NCI-H146 (cell line): ENCODE measurements at regions not wholly inside any gene's neighbourhood (a gene's known extent, or its start where the extent isn't known, plus 50 kb on each side); places are given as distances from the start of the nearest gene placed in this dataset.

Experiments used
- DNase-seq: peaks from one replicate; lab custom pipeline; 2025; lab: John Stamatoyannopoulos, UW

DNA sequence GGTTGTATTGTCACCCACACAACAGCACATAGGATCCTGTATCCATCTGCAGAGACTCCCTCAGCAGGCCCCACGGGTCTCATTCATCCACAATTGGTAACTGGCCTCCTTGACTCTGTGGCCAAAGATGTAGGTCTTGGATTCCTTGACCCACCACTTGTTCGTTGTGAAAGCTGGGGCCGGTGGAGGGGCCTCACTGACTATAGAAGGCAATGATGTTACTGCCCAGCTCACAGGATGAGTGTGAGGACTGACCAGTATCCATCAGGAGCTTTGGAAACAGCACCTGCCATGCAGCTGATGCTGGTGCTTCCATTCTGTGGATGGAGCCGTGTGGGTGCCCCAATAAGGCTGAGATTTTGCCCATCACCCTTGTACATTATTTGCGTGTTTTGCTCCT, 615.7 kb downstream of the BRD1 start:
- DNase-seq = no peak

DNA sequence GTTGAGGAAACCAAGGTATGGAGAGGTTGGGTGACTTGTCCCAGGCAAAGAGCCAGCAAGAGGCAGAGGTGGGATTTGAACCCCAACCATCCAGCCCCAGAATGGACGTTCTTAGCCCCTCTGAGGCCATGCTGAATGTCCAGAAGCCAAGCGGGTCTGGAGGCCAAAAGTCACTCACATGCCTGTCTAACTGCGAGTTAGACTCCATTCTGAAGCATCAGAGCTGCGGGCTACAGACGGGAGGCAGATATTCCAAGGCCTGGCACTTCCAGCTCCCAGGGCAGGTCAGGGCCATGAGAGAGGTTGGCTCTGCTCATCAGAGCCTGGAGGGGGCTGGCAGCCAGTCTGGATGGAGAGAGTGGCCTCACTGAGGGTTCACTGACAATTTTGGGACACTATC, 616.5 kb downstream of the BRD1 start:
- no peak for DNase-seq

DNA sequence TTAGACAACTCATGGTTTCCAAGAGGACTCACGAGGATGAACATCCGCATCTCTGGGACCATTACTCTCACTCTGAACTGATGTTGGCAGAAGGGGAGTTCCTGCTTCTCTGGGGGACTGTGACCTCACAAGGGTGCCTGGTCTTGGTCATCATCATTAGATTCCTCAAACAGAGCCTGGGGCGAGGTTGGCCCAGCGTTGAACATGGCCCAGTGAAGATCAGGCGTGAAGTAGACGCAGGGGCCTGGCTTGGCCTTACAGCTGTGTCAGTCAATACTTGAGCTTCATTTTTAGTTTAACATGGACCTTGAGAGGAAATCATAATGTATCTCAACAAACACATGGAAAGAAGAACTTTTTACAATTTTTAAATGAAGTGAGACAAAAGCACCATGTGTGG, 617.1 kb downstream of the BRD1 start:
- DNase-seq = no peak

DNA sequence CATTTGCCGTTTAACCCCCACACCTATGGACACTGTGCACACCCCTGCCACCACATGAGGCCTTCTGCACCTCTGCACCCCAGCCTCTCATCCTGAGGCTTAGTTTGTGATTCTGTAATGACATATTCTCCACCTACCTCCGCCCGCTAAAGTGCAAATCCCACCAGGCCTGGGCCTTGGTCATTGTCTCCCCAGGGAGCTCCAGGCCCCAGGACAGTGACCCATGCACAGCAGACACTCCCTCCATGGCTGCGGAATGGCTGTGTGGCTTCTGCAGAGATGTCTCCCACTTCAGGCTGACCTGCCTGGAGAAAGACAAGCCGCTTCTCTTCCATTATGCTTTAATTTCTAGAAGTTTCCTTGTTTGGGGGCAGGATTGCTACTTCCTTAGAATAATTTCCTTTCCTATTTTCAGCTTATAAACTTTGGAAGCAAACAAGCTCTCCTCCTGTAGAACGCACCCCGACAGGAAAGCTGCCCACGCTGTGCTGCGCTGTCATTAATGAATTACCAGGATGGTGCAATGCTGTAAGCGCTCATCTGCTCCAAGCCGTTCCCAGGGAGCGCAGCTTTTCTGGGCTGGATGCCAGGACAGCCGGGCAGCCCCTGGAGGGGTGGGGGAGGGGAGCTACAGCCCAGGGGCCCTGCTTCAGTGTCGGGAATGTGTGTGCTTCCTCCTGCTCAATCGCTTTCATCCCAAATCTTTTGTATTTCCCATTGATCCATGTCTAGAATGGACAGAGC, 618.0 kb downstream of the BRD1 start:
- peak; percentile 78 for DNase-seq

- no peak for DNase-seq
Measured at GRCh38 chr22:49208768-49209252, 618.9 kb downstream of the BRD1 start.

DNA sequence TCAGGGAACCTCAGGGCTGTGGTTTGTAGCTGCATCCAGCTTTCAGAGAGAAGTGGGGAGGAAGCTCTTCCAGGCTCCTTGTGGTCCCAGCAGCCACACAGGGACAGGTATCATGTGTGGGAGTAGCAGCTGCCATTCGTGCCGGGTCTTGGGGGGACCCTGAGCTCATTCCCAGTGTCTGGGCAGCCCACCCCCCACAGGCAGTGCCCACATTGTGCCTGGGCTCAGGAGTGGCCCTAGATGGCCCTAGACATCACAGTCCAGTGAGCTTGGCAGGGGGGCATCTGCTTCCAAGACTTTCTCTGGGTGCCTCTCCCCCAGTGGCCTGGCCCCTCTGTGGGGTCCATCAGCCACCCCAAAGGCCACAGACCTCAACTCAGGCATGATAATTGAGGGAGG, 619.7 kb downstream of the BRD1 start:
- DNase-seq = no peak

DNA sequence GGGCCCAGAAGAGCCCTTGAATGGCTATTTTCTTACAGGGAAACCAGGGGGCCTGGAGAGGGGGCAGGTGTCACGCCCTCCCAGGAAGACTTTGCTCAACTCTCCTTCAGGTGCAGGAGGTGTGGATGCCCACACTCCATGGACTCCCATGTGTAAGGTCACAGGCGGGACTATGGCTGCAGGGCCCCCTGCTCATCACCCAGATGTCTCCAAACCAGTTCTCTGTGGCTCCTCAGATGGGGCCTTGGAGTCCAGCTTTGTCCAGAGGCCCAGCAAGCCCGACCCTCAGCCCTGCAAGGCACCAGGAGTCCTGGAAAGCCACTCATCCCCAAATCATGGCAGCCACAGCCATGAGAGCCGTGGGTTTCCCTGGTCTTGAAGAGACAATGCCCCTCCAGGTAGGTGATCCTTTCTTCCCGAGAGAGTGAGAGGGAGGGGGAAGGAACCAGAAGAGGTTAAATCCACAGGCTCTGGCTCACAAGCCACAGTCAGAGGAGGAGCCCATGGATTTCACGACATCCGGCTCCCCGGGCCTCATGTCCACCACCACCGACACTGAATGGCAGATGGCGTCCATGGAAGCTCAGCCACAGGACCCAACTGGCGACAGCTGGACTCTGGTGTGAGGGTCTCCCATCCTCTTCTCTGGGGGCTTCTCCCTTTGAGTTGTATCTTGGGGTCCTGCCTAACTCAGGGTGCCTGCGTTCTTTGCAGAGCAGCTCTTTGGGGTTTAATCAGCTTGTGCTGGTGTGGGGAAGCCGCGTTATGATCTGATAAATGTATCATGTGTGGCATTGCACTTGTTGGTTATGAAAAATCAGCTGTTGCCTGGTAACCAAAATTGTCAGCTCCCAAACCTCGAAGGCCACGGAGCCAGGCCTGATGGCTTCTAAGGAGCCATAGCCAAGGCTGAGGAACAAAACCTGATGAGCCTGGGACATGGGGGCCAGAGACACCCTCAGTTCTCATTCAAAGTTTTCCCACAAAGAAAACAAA, 620.4 kb downstream of the BRD1 start:
- no peak for DNase-seq

- no peak for DNase-seq
Measured at GRCh38 chr22:49206281-49206680, 621.4 kb downstream of the BRD1 start.

DNA sequence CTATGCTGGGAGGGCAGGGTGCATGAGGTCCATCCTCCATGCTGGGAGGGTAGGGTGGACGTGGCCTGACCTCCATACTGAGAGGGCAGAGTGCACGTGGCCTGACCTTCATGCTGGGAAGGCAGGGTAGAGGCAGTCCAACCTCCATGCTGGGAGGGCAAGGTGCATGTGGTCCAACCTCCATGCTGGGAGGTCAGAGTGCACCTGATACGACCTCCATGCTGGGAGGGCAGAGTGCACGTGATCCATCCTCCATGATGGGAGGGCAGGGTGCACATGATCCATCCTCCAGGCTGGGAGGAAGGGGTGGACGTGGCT, 622.2 kb downstream of the BRD1 start:
- no peak for DNase-seq

DNA sequence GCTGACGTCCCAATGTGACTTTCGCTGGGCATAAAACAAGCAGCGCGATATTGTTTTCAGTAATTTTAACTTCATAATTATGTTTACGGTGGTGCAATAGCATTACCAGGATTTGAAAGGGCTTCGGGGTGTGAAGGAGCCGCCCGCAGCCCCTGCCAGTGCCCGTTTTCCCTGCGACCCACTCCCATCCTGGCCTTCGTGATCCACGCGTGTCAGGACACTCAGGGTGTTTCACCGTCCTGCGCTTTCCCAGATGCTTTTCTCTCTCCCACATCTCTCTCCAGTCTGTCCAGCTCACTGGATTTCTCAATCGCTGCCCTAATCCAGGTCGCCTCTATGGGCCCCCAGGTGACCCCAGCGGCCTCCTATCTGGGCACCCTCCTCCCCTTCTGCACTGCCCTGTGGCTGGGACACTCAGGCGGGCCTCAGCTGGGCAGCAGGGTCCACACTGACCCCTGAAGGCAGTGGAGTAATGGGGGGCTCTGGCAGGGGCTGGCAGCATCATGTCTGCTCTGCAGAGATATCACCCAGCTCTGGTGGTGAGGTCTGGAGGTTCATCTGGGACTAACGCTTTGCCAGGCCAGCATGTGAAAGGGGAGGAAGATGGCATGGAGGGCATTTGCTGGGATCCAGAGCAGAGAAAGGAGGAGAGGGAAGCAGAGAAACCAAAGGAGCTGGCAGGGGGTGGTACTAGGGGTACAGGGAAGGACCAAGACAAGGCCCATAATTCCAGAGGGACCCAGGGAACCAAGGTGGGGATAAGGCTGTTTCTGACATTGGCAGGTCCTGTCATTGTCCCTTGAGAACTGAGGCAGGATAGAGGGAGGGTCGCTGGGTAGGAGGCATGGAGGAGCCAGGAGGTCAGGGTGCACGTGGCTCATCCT, 622.8 kb downstream of the BRD1 start:
- no peak for DNase-seq

GRCh38 chr22:49203859-49204598, 623.6 kb downstream of the BRD1 start:
- no peak for DNase-seq

DNA sequence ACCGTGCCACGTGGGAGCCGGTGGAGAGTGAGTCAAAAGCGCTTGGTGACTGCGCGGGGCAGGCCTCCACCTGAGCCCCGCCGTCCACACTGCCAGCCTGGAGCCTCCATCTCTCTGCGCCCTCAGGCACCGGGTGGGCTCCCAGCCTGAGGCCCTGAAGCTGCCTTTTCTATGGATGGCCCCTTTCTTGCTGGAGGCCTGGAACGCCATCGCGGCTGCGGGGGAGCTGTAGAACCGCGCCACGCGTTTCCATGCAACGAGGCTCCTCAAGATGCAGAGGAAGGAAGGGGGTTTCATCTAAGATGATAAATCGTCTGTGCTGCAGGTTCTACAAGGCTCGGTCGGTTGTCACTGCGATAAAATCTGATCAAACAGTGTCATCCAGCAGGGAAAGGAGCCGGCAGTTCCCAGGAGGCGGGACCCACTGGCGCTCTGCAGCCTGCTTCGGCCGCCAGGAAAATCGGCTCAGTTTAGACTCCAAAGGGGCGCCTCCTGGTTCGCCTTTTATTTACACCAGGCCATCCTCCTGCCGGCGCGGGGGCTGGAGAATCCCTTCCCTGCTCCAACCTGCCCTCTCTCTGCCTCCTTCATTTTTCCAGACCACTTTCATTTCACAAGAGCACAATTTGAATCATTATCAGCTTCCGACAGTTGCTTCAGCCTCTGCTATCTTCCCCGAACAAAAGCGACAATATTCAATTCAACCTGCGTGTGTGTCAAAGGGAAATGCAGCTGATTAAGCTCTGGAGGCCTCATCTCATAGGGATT, 624.4 kb downstream of the BRD1 start:
- no peak for DNase-seq

GRCh38 chr22:49202226-49202625, 625.4 kb downstream of the BRD1 start:
- no peak for DNase-seq

DNA sequence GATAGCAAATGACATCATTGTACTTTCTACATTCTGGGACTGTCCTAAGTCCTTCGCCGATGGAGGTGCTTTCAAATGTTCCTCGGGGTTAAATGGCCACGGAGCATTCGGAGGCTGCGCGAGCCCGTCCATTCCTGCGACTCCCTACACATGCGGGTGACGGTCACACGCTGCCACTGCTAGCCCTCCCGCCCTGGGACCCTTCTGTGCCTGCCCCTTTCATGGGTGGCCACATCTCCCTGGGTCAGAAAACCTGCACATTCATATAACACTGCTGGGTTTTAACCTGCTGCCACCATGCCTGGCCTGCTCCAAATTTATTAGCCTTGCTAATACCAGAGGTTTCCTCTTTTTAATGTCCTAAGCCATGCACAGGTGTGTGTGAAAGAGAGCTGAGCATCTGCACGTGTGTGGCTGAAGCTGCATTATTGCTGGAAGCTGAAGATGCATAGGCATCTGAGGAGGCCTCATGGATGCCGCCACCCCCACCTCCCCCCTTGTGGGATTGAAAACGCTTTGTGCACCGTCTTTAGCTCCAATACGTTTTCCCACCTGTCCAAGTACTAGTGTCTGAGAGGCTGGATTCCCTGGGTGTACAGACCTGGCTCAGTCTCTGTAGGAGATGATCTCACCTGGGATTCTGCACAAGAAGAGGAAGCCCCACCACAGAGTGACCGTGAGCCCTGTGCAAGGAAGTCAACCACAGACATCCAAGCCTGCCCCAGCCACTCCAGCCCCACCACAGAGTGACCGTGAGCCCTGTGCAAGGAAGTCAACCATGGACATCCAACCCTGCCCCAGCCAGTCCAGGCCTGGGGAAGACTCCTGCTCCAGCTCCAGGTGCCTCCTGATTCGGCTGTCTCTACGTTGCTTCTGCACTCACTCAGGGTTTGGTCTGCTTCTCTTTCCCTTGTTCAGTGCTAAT, 626.4 kb downstream of the BRD1 start:
- DNase-seq = no peak

DNA sequence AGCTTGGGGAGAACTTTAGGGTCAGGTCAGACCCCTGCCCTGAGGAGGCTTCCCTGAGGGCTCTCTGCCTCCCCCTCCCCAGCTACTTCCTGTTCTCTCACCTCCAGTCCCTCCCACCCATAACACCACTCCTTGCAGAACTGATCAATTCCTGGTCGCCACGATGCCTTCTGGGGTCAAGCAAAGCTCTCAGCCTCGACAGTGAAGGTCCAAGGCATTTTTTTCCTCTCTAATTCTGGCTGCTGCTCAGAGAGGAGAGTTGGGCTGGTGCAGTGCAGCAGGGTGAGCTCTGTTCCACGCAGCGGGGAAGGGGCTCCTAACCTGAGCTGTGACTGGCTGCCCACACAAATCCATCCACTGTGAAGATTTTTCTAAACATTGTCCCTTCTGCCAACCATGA, 628.4 kb downstream of the BRD1 start:
- no peak for DNase-seq

DNA sequence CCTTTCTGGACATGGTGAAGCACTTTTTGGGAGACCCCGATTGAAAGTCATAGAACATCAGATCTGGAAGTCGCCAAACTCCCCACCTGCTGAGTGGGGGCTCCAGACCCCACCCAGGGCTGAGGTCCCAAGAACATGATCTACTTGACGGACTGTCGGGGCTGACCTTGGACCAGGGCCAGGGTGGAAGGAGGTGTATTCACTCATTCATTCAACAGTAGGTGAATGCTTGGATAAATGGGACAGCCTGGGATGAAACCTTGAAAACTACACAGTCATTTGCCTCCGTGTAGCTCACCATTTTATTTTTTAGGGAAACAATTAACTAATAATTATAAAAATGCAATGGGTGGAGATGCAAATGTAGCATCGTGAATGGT, 629.0 kb downstream of the BRD1 start:
- DNase-seq = no peak

- no peak for DNase-seq
Measured at GRCh38 chr22:49197986-49198704, 629.5 kb downstream of the BRD1 start.

- peak; percentile 62 for DNase-seq
Measured at GRCh38 chr22:49197505-49197904, 630.2 kb downstream of the BRD1 start.

DNA sequence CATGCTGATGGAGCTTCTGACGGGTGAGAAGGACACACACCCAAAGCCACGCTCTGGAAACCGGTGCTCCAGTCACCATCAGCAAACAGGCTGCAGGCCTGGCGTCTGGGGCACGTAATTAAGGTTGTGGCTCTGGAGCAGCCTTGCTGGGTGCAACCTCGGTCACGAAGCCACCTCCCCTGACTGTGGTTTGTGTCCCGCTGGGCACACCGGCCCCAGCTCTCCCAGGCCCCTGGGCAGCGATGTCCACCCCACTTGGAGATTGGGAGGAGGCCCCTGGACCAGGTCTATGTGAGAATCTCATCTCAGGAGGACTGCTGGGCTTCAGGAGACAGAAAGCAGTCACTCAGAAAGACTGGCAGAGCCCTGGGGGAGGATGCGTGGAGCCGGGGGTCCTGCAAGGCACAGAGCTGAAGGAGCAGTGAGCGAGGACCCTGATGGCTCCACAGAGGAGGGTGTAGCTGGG, 631.6 kb downstream of the BRD1 start:
- no peak for DNase-seq
